Testis (tissue), 2 donors: ENCODE measurements at regions not wholly inside any gene's neighbourhood (a gene's known extent, or its start where the extent isn't known, plus 50 kb on each side); places are given as distances from the start of the nearest gene placed in this dataset.

ENCODE experiments used
- POLR2A ChIP-seq: fragments of 450-650 bp; IDR thresholded peaks from one replicate; pipeline ENCODE4 v1.6.1; 2017; ENCODE audit warnings: antibody characterized with exemption, mild to moderate bottlenecking, moderate library complexity
- TF ChIP-seq, protein P1 (sequence below), 3 experiments: fragments of 450-650 bp in 2 of 3; fragments of 200-600 bp in 1 of 3; sonication (generic) in 1 of 3; IDR thresholded peaks; one replicate each; pipeline ENCODE4 v1.5.1; 2016 to 2019; ENCODE audit warnings: antibody characterized with exemption in 3 of 3, mild to moderate bottlenecking in 2 of 3, moderate library complexity in 1 of 3

- no peak for TF ChIP-seq POLR2A
- TF ChIP-seq, protein P1, sequence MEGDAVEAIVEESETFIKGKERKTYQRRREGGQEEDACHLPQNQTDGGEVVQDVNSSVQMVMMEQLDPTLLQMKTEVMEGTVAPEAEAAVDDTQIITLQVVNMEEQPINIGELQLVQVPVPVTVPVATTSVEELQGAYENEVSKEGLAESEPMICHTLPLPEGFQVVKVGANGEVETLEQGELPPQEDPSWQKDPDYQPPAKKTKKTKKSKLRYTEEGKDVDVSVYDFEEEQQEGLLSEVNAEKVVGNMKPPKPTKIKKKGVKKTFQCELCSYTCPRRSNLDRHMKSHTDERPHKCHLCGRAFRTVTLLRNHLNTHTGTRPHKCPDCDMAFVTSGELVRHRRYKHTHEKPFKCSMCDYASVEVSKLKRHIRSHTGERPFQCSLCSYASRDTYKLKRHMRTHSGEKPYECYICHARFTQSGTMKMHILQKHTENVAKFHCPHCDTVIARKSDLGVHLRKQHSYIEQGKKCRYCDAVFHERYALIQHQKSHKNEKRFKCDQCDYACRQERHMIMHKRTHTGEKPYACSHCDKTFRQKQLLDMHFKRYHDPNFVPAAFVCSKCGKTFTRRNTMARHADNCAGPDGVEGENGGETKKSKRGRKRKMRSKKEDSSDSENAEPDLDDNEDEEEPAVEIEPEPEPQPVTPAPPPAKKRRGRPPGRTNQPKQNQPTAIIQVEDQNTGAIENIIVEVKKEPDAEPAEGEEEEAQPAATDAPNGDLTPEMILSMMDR (IDR thresholded peaks at IDR 0.05) = no peak
Measured at GRCh38 chr11:123338266-123338800, 91.7 kb upstream of the GRAMD1B start.
